DOHH2 (cell line): ENCODE measurements at regions not wholly inside any gene's neighbourhood (a gene's known extent, or its start where the extent isn't known, plus 50 kb on each side); places are given as distances from the start of the nearest gene placed in this dataset.

ENCODE experiments used
- H3F3A ChIP-seq: fragments of 200-600 bp; sonication (generic), shearing (Covaris generic); 2 replicates; pipeline ENCODE4 v1.6.0; 2016; ENCODE audit warnings: antibody characterized with exemption, mild to moderate bottlenecking; ENCODE audit not compliant: control insufficient read depth, insufficient read depth
- H3K27ac ChIP-seq: fragments of 200-600 bp; sonication (generic); 2 replicates; pipeline ENCODE4 v1.5.1; 2014; ENCODE audit warnings: low read depth, mild to moderate bottlenecking, low read length, moderate library complexity
- H3K27me3 ChIP-seq: fragments of 200-600 bp; sonication (generic); 2 replicates; pipeline ENCODE4 v1.6.1; 2014; ENCODE audit warnings: mild to moderate bottlenecking, low read length, mixed read lengths; ENCODE audit not compliant: control insufficient read depth
- H3K36me3 ChIP-seq: fragments of 200-600 bp; sonication (generic); 2 replicates; pipeline ENCODE4 v1.6.1; 2014; ENCODE audit warnings: mild to moderate bottlenecking, low read length, moderate library complexity, mixed read lengths; ENCODE audit not compliant: control insufficient read depth
- H3K4me1 ChIP-seq: fragments of 200-600 bp; sonication (generic); 2 replicates; pipeline ENCODE4 v1.6.1; 2014; ENCODE audit warnings: mild to moderate bottlenecking, low read length, mixed read lengths; ENCODE audit not compliant: control insufficient read depth
- H3K4me2 ChIP-seq: fragments of 200-600 bp; sonication (generic); 2 replicates; pipeline ENCODE4 v1.6.0; 2014; ENCODE audit warnings: mild to moderate bottlenecking, low read length, moderate library complexity
- H3K4me3 ChIP-seq: fragments of 200-600 bp; sonication (generic); 2 replicates; pipeline ENCODE4 v1.5.1; 2014; ENCODE audit warnings: mild to moderate bottlenecking, low read length, mixed read lengths
- H3K79me2 ChIP-seq: fragments of 200-600 bp; sonication (generic); 2 replicates; pipeline ENCODE4 v1.6.1; 2014; ENCODE audit warnings: mild to moderate bottlenecking, low read length, mixed read lengths; ENCODE audit not compliant: control insufficient read depth
- H3K9me2 ChIP-seq: fragments of 200-600 bp; sonication (generic); replicated peaks from 2 replicates; pipeline ENCODE4 v1.6.1; 2014; ENCODE audit warnings: mild to moderate bottlenecking, low read length, mixed read lengths; ENCODE audit not compliant: control insufficient read depth
- H3K9me3 ChIP-seq: fragments of 200-600 bp; sonication (generic); 2 replicates; pipeline ENCODE4 v1.6.1; 2014; ENCODE audit warnings: antibody characterized with exemption, low read length, mixed read lengths; ENCODE audit not compliant: control insufficient read depth, insufficient read depth
- H4K20me1 ChIP-seq: fragments of 200-600 bp; sonication (generic); 2 replicates; pipeline ENCODE4 v1.6.0; 2014; ENCODE audit warnings: low read depth, mild to moderate bottlenecking, antibody characterized with exemption, low read length, moderate library complexity; ENCODE audit not compliant: control insufficient read depth, insufficient read depth
- EZH2phosphoT487 ChIP-seq: fragments of 200-600 bp; sonication (generic); IDR thresholded peaks from 2 replicates; pipeline ENCODE4 v1.6.1; 2017; ENCODE audit warnings: borderline replicate concordance, mild to moderate bottlenecking, antibody characterized with exemption, low read length, moderate library complexity, mixed read lengths
- TF ChIP-seq, protein P1 (sequence below): fragments of 200-600 bp; sonication (generic); IDR thresholded peaks from one replicate; pipeline ENCODE4 v1.5.1; 2014; ENCODE audit warnings: antibody characterized with exemption, mild to moderate bottlenecking, low read depth, low read length; ENCODE audit not compliant: poor library complexity, severe bottlenecking

- Histone ChIP-seq H3K9me3 (no peaks in the 10 kb centered on the region), H3K27ac (no peak overlapping the region), H4K20me1 (no peaks in the 10 kb centered on the region), H3K9me2 (no peaks in the 10 kb centered on the region), H3F3A (no peaks in the 10 kb centered on the region), H3K4me1 (no peaks in the 10 kb centered on the region), H3K36me3 (no peaks in the 10 kb centered on the region), H3K4me2 (no peak overlapping the region), H3K27me3 (peaks cover 16% of the 10 kb centered on the region), H3K4me3 (no peak overlapping the region), H3K79me2 (no peaks in the 10 kb centered on the region)
- TF ChIP-seq EZH2phosphoT487 = no peak
Measured at GRCh38 chr3:72604328-72604727, 243.9 kb downstream of the SHQ1 start.

GRCh38 chr3:72601983-72602750 lies 246.1 kb downstream of the SHQ1 start:
- H3K4me1 ChIP-seq = no peaks in the 10 kb centered on the region
- no peaks in the 10 kb centered on the region for H3F3A ChIP-seq
- H3K79me2 ChIP-seq = no peaks in the 10 kb centered on the region
- H3K27ac ChIP-seq = no peak overlapping the region
- no peaks in the 10 kb centered on the region for H3K36me3 ChIP-seq
- no peaks in the 10 kb centered on the region for H4K20me1 ChIP-seq
- no peaks in the 10 kb centered on the region for H3K9me3 ChIP-seq
- TF ChIP-seq, protein P1, sequence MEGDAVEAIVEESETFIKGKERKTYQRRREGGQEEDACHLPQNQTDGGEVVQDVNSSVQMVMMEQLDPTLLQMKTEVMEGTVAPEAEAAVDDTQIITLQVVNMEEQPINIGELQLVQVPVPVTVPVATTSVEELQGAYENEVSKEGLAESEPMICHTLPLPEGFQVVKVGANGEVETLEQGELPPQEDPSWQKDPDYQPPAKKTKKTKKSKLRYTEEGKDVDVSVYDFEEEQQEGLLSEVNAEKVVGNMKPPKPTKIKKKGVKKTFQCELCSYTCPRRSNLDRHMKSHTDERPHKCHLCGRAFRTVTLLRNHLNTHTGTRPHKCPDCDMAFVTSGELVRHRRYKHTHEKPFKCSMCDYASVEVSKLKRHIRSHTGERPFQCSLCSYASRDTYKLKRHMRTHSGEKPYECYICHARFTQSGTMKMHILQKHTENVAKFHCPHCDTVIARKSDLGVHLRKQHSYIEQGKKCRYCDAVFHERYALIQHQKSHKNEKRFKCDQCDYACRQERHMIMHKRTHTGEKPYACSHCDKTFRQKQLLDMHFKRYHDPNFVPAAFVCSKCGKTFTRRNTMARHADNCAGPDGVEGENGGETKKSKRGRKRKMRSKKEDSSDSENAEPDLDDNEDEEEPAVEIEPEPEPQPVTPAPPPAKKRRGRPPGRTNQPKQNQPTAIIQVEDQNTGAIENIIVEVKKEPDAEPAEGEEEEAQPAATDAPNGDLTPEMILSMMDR = no peak
- TF ChIP-seq EZH2phosphoT487 = no peak
- H3K4me3 ChIP-seq = no peak overlapping the region
- no peak overlapping the region for H3K4me2 ChIP-seq
- H3K27me3 ChIP-seq = peaks cover 16% of the 10 kb centered on the region; the same call in 1 of the 2 replicates
- H3K9me2 ChIP-seq = no peaks in the 10 kb centered on the region

DNA sequence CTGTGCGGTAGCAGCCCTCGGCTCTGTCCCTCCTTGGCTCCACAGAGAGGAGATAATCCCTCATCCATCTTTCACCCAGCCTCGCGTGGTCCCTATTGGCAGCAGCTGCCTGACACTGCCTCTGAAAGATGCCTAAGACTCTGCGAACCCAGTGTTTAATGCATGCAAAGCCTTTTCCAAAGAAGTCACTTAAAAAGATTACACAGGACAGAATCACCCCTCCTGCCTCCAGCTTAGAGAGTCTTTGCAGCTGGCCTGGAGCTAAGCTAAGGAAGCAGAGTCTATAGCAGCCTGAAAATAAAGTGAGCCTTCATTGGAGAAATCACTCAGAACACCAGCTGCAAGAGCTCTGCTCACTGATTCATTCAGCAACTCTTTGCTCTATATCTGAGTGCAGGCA lies 247.2 kb downstream of the SHQ1 start:
- no peaks in the 10 kb centered on the region for H3K4me1 ChIP-seq
- no peaks in the 10 kb centered on the region for H3K79me2 ChIP-seq
- H3K27me3 ChIP-seq = peaks cover 16% of the 10 kb centered on the region; the same call in 1 of the 2 replicates

GRCh38 chr3:72597756-72598195 lies 250.5 kb downstream of the SHQ1 start:
- no peak for TF ChIP-seq EZH2phosphoT487
- TF ChIP-seq, protein P1 = no peak
- Histone ChIP-seq H3K27me3 (peaks cover 28% of the 10 kb centered on the region), H4K20me1 (no peaks in the 10 kb centered on the region), H3F3A (no peaks in the 10 kb centered on the region), H3K79me2 (no peaks in the 10 kb centered on the region), H3K4me3 (no peak overlapping the region), H3K4me1 (no peaks in the 10 kb centered on the region), H3K9me3 (no peaks in the 10 kb centered on the region), H3K9me2 (no peaks in the 10 kb centered on the region), H3K36me3 (no peaks in the 10 kb centered on the region), H3K27ac (no peak overlapping the region), H3K4me2 (no peak overlapping the region)

More for the DNA sequence above, 247.2 kb downstream of the SHQ1 start:
- H3K9me3 ChIP-seq = no peaks in the 10 kb centered on the region
- no peaks in the 10 kb centered on the region for H3K9me2 ChIP-seq
- H3K4me3 ChIP-seq = no peak overlapping the region
- H3F3A ChIP-seq = no peaks in the 10 kb centered on the region
- TF ChIP-seq EZH2phosphoT487 = no peak
- TF ChIP-seq, protein P1 = no peak
- H3K27ac ChIP-seq = no peak overlapping the region
- H4K20me1 ChIP-seq = no peaks in the 10 kb centered on the region
- no peaks in the 10 kb centered on the region for H3K36me3 ChIP-seq
- H3K4me2 ChIP-seq = no peak overlapping the region
